ENCODE measurements at regions not wholly inside any gene's neighbourhood (a gene's known extent, or its start where the extent isn't known, plus 50 kb on each side); places are given as distances from the start of the nearest gene placed in this dataset.

GRCh38 chr2:7811073-7811472 lies 870.8 kb upstream of the ID2 start (continued):
- no peak for TF ChIP-seq ZNF768 (tag by site-specific recombination; IDR thresholded peaks at IDR 0.05)

DNA sequence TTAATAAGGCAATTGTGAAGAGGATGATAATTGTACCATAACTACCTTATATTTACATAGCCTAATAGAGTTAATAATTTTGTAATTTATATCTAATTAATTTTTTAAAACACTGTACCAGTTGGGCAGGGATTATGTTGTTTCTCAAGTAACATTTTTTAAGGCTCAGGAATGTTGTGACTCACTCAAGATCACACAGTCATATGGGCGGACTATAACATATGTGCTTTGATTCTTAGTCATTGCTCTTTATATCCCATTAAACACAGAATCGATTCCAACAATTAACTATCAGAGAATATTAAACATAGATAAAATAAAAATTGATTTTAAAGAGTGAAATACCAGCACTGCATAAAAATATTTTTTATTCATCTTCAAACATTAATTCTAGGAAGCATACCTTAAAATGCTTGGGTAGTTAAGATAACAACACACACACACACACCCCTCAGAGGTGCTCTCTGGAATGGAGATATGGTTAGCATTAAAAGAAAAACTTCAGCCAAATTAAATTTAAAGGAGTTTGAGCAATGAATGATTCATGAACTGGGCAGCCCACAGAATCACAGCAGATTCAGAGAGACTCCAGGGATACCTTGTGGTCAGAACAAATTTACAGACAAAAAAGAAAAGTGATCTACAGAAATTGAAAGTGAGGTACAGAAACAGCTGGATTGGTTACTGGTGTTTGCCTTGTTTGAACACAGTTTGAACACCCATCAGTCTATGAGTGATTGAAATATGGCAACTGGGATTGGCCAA lies 869.4 kb upstream of the ID2 start:
- POLR2A ChIA-PET, result no interaction called here

GRCh38 chr2:7813541-7814292 lies 868.1 kb upstream of the ID2 start:
- H3K27ac ChIP-seq (ENCODE audit: extremely low read depth, low read depth, low read length), result no peak overlapping the region
- no peaks in the 10 kb centered on the region for H3K4me1 ChIP-seq (ENCODE audit: control insufficient read depth, insufficient read depth, low read length)
- H3K4me3 ChIP-seq (ENCODE audit: low read depth, low read length), result no peak overlapping the region
- POLR2A ChIA-PET, result no interaction called here
- H3K36me3 ChIP-seq (ENCODE audit: control insufficient read depth in 2 of 2, insufficient read depth in 1 of 2, low read length in 2 of 2), result no peaks in the 10 kb centered on the region
- CTCF ChIA-PET, result interaction anchor here (0.5 kb wide), 1 partner anchor 948 kb away, joined by 3 read pairs; no protein-coding TSS in a partner anchor
- no peaks in the 10 kb centered on the region for H3K9me3 ChIP-seq (ENCODE audit: control insufficient read depth, insufficient read depth, low read depth, low read length)
- TF ChIP-seq ZNF416 (tag by site-specific recombination; IDR thresholded peaks at IDR 0.05), result no peak
- TF ChIP-seq, protein P1, sequence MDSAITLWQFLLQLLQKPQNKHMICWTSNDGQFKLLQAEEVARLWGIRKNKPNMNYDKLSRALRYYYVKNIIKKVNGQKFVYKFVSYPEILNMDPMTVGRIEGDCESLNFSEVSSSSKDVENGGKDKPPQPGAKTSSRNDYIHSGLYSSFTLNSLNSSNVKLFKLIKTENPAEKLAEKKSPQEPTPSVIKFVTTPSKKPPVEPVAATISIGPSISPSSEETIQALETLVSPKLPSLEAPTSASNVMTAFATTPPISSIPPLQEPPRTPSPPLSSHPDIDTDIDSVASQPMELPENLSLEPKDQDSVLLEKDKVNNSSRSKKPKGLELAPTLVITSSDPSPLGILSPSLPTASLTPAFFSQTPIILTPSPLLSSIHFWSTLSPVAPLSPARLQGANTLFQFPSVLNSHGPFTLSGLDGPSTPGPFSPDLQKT (IDR thresholded peaks at IDR 0.05; ENCODE audit: borderline replicate concordance, low read depth, low read length), result no peak
- TF ChIP-seq ZBTB11 (tag by site-specific recombination; conservative IDR thresholded peaks at IDR 0.05; ENCODE audit: low read depth), result no peak
- TF ChIP-seq ZSCAN30 (tag by site-specific recombination; IDR thresholded peaks at IDR 0.05), result no peak
- TF ChIP-seq ZNF529 (tag by site-specific recombination; IDR thresholded peaks at IDR 0.05; ENCODE audit: insufficient replicate concordance), result no peak
- no peak for TF ChIP-seq GLI2 (tag by site-specific recombination; IDR thresholded peaks at IDR 0.05; ENCODE audit: borderline replicate concordance, low read depth)
- TF ChIP-seq ZNF510 (tag by site-specific recombination; IDR thresholded peaks at IDR 0.05; ENCODE audit: insufficient replicate concordance), result no peak
- TF ChIP-seq ZNF248 (tag by site-specific recombination; IDR thresholded peaks at IDR 0.05), result no peak
- TF ChIP-seq ATF2 (tag by site-specific recombination; IDR thresholded peaks at IDR 0.05; ENCODE audit: low read depth), result no peak
- no peak for TF ChIP-seq YY2 (tag by site-specific recombination; IDR thresholded peaks at IDR 0.05)
- no peak for TF ChIP-seq ZNF121 (tag by site-specific recombination; IDR thresholded peaks at IDR 0.05)
- TF ChIP-seq, protein P2, sequence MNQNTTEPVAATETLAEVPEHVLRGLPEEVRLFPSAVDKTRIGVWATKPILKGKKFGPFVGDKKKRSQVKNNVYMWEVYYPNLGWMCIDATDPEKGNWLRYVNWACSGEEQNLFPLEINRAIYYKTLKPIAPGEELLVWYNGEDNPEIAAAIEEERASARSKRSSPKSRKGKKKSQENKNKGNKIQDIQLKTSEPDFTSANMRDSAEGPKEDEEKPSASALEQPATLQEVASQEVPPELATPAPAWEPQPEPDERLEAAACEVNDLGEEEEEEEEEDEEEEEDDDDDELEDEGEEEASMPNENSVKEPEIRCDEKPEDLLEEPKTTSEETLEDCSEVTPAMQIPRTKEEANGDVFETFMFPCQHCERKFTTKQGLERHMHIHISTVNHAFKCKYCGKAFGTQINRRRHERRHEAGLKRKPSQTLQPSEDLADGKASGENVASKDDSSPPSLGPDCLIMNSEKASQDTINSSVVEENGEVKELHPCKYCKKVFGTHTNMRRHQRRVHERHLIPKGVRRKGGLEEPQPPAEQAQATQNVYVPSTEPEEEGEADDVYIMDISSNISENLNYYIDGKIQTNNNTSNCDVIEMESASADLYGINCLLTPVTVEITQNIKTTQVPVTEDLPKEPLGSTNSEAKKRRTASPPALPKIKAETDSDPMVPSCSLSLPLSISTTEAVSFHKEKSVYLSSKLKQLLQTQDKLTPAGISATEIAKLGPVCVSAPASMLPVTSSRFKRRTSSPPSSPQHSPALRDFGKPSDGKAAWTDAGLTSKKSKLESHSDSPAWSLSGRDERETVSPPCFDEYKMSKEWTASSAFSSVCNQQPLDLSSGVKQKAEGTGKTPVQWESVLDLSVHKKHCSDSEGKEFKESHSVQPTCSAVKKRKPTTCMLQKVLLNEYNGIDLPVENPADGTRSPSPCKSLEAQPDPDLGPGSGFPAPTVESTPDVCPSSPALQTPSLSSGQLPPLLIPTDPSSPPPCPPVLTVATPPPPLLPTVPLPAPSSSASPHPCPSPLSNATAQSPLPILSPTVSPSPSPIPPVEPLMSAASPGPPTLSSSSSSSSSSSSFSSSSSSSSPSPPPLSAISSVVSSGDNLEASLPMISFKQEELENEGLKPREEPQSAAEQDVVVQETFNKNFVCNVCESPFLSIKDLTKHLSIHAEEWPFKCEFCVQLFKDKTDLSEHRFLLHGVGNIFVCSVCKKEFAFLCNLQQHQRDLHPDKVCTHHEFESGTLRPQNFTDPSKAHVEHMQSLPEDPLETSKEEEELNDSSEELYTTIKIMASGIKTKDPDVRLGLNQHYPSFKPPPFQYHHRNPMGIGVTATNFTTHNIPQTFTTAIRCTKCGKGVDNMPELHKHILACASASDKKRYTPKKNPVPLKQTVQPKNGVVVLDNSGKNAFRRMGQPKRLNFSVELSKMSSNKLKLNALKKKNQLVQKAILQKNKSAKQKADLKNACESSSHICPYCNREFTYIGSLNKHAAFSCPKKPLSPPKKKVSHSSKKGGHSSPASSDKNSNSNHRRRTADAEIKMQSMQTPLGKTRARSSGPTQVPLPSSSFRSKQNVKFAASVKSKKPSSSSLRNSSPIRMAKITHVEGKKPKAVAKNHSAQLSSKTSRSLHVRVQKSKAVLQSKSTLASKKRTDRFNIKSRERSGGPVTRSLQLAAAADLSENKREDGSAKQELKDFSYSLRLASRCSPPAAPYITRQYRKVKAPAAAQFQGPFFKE (tag by site-specific recombination; IDR thresholded peaks at IDR 0.05; ENCODE audit: borderline replicate concordance), result no peak

More for the DNA sequence above, 869.4 kb upstream of the ID2 start:
- Histone ChIP-seq H3K4me1 (ENCODE audit: control insufficient read depth, insufficient read depth, low read length) (no peaks in the 10 kb centered on the region), H3K27ac (ENCODE audit: extremely low read depth, low read depth, low read length) (no peak overlapping the region), H3K4me3 (ENCODE audit: low read depth, low read length) (no peak overlapping the region), H3K36me3 (ENCODE audit: control insufficient read depth in 2 of 2, insufficient read depth in 1 of 2, low read length in 2 of 2) (no peaks in the 10 kb centered on the region), H3K9me3 (ENCODE audit: control insufficient read depth, insufficient read depth, low read depth, low read length) (no peaks in the 10 kb centered on the region)
- CTCF ChIA-PET, result no interaction called here
- TF ChIP-seq ZNF585B (tag by site-specific recombination; IDR thresholded peaks at IDR 0.05) (no peak), ZBTB1 (tag by site-specific recombination; IDR thresholded peaks at IDR 0.05) (no peak), ZNF335 (tag by site-specific recombination; conservative IDR thresholded peaks at IDR 0.05) (no peak), ZNF529 (tag by site-specific recombination; IDR thresholded peaks at IDR 0.05; ENCODE audit: insufficient replicate concordance) (no peak)
- TF ChIP-seq, protein P3, sequence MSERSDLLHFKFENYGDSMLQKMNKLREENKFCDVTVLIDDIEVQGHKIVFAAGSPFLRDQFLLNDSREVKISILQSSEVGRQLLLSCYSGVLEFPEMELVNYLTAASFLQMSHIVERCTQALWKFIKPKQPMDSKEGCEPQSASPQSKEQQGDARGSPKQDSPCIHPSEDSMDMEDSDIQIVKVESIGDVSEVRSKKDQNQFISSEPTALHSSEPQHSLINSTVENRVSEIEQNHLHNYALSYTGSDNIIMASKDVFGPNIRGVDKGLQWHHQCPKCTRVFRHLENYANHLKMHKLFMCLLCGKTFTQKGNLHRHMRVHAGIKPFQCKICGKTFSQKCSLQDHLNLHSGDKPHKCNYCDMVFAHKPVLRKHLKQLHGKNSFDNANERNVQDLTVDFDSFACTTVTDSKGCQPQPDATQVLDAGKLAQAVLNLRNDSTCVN (tag by site-specific recombination; optimal IDR thresholded peaks at IDR 0.05), result no peak
